ENCODE measurements at regions not wholly inside any gene's neighbourhood (a gene's known extent, or its start where the extent isn't known, plus 50 kb on each side); places are given as distances from the start of the nearest gene placed in this dataset.

- TF ChIP-seq CHD7 (IDR thresholded peaks at IDR 0.05; ENCODE audit: insufficient replicate concordance, low read length) (no peak), EGR1 (IDR thresholded peaks at IDR 0.05; ENCODE audit: borderline replicate concordance, low read depth, low read length) (no peak), HDAC6 (IDR thresholded peaks at IDR 0.05; ENCODE audit: low read depth, low read length) (no peak), SIRT6 (IDR thresholded peaks at IDR 0.05; ENCODE audit: low read length) (no peak), CBX5 (IDR thresholded peaks at IDR 0.05; ENCODE audit: low read depth, low read length) (no peak), RFX5 (IDR thresholded peaks at IDR 0.05; ENCODE audit: borderline replicate concordance, low read depth, low read length) (no peak), RBBP5 (IDR thresholded peaks at IDR 0.05; ENCODE audit: borderline replicate concordance, low read depth, low read length) (no peak), FOSL1 (IDR thresholded peaks at IDR 0.05; ENCODE audit: insufficient read depth, low read depth, low read length) (no peak), POU5F1 (IDR thresholded peaks at IDR 0.05; ENCODE audit: low read depth, low read length) (no peak), CEBPB (IDR thresholded peaks at IDR 0.05; ENCODE audit: low read depth, low read length) (no peak)
- TF ChIP-seq, protein P1, sequence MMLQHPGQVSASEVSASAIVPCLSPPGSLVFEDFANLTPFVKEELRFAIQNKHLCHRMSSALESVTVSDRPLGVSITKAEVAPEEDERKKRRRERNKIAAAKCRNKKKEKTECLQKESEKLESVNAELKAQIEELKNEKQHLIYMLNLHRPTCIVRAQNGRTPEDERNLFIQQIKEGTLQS (IDR thresholded peaks at IDR 0.05; ENCODE audit: insufficient read depth, low read depth, low read length): no peak
Measured at GRCh38 chr9:19994296-19994695, 205.5 kb upstream of the SLC24A2 start (continued).

Measured in H1 (cell line).